SH-SY5Y (cell line): ENCODE measurements at regions not wholly inside any gene's neighbourhood (a gene's known extent, or its start where the extent isn't known, plus 50 kb on each side); places are given as distances from the start of the nearest gene placed in this dataset.

Experiments used
- GATA2 ChIP-seq: IDR thresholded peaks from 2 replicates; pipeline ENCODE4 v1.6.1; 2011; ENCODE audit warnings: mild to moderate bottlenecking, low read depth, low read length
- GATA3 ChIP-seq: IDR thresholded peaks from 2 replicates; pipeline ENCODE4 v1.6.1; 2011; ENCODE audit warnings: low read depth, mild to moderate bottlenecking, low read length, moderate library complexity

GRCh38 chr7:153588586-153588985 lies 463.6 kb upstream of the DPP6 start:
- TF ChIP-seq GATA2, result no peak
- no peak for TF ChIP-seq GATA3
